GM19043 (cell line): ENCODE measurements at regions not wholly inside any gene's neighbourhood (a gene's known extent, or its start where the extent isn't known, plus 50 kb on each side); places are given as distances from the start of the nearest gene placed in this dataset.

ENCODE experiments used
- ATAC-seq: cut with Tn5 transposase; IDR thresholded peaks from one replicate; pipeline ENCODE4 v1.9.1; 2021; ENCODE audit warnings: low read depth; ENCODE audit not compliant: unreplicated experiment

DNA sequence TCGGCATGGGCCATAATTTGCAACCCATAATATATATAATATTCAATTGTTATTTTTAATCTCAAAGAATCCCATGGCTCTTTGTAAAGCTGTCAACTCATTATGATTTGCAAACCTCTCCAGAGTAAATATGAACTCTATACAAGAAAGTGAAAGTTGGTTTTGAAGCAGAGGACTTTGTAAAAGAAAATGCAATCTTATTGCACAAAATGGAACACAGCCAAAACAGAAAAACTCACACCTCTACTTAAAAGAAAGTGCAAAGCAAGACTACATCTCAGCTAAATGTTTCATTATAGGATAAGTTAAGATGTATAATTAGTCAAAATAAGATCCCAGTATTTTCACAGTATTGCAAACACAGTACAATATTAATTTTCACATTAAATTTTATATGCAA, 111.2 kb upstream of the FLRT2 start:
- no peak for ATAC-seq

DNA sequence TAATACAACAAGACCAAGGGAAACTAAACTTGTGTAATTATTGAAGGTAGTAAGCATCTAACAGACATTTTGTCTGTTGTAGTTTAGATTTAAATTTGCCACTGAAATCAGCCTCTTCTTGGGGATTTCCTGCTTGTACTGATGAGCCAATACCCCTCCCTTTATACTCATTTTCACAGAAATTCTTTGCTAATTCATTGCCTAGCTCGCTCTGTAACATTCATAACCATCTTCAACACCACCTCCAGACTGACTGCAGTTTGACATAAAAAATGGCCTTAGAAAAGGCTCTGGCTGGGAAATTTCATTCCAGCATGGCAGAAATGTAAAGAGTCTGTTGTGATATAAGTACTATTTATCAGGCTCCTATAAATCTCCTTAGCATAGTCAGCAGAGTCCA, 109.7 kb upstream of the FLRT2 start:
- ATAC-seq: no peak

DNA sequence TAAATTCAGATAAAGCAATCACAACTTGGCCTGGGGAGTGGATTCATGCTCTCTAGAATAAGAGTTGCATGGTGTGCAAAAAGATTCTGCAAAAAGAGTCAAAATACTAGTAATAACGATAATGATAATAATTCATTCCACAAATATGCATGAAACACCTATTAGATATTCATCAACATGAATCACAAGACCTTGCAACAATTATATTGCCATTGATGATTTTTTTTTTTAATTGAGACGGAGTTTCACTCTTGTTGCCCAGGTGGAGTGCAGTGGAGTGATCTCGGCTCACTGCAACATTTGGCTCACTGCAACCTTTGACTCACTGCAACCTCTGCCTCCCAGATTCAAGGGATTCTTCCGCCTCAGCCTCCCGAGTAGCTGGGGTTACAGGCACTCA, 109.2 kb upstream of the FLRT2 start:
- no peak for ATAC-seq

DNA sequence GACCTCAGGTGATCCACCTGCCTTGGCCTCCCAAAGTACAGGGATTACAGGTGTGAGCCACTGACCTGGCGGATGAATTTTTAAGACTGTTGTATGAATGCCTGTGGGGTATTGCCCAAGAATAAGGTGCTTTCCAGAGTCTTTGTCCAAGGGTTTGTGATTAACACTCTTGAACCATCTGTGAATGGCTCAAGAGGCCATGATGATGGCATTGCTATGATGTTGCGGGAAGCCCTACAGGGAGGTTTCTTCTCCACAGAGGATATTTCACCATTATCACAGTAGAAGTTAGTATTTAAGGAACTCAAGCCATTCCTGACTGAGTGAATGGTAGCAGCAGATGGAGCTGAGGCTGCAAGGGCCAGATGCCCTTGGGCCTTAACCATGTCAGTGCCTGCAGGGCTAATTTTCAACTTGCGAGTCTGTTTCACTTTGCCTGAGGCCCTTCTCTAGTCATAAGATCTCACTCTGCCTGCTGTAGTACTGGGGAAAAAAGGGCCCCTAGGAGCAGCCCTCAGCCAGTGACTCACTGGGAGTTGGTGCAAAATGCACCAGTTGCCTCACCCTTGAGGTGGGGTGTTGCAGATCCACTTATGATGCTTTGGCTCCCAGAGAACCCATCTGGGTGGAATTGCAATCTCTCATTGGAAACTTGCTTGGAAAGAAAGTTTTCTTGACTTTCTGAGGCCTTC, 108.6 kb upstream of the FLRT2 start:
- ATAC-seq: no peak

DNA sequence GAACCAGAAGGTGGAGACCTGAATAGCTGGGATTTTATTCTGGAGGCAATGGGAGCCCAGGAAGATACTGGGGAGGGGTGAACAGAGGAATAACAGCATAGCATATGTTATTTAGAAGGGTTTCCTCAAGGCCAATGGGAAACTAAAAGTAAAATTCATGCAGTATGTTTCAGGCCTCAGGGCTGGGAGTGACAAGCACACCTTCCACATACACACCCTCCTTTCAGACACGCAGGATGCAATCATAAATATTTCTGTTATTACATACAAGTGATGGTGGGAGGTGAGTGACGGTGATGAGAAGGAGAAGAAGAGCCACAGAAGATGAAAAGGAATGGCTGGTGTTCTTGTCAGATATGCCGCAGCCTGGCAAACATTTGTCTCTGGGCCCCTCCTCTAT, 106.1 kb upstream of the FLRT2 start:
- ATAC-seq: no peak

DNA sequence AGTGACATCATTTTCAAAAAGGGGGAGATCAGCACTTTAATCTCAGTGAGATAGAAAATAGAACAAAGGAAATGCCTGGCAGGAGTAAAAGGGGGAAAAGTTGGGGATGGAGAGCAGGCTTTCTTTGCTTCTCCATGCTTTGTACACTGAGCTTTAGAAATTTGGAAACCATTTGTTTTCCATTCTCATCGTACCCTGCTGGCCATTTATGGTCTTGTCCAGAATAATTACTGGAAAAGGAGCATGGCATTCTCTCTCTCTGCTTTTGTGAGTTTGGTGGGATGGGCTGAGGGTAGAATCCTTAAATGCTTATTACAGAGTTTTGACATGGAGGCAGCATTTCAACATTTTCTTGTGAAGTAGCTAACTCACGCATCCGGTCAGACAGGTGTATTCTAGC, 104.4 kb upstream of the FLRT2 start:
- ATAC-seq: no peak

DNA sequence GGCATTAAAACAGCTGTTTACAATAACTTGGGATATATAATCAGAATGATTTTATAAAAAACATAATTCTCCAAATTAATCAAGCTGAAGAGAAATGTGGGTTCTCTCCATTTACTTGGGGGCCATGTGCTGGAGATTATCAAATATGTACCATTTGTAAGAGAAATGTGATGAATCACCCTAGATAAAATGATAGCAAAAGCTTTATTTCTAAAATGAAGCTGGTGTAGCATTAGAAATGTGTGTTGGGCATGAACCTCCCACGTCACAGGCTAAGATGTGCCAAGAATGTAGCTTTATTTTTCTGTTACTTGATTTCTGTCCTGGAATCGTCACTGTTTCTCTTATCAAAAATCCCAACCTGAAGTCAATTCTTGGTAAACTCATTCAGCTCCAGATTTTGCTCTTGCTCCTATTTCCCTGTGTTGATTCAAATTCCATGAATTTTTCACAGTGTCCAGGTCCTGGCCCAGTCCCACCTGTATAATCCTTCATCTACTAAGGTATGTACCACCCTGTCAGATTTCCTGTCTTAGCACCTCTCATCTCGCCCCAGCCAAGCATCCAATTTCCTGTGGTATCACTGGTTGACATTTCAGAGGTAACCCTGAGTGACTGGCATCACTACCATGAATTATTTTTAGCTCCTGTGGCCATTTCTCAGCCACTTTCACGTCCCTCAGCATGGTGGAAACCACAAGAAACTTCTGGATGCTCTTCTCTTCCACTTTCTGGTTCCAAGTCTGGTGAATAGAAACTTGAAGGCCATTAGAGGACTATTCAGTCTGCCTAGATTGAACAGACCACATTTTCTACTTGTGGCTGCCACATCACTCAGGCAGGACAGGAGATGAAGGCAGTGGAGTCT, 103.6 kb upstream of the FLRT2 start:
- no peak for ATAC-seq

DNA sequence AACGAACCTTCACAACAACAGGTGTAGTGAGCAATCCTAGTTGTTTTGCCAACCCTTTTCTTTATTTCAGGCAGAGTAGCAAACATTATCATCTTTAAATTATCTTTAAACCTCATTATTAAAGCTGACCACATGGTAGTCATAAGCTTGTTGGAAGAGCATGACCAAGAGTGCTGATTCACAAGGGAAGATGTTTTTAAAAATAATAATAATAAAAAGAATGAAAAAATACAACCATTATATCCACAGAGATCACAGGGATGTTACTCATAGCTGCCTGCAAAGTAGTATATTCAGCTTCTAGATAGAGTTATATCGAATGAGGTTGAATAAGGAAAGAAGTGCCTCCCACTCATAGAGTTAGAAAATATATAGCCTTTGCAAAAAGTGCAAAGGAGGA, 101.0 kb upstream of the FLRT2 start:
- no peak for ATAC-seq

DNA sequence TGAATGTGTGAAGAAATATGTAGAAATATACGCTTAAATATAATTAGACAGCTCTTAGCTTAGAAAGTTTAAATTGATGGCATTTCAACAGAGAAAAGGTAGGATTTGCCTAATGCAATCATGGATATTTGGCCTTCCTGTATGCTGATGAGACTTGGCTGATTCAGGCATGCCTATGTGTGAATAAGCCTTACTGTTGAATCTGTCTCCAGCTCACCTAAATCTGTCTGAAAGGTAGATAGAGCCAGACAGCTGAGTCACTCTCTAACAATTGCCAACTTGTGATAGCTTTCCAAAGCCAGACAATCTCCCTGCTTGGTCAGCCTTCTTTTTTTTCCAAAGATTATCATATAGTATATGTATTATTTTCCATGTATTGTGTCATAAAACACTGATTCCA, 92.8 kb upstream of the FLRT2 start:
- ATAC-seq: no peak

DNA sequence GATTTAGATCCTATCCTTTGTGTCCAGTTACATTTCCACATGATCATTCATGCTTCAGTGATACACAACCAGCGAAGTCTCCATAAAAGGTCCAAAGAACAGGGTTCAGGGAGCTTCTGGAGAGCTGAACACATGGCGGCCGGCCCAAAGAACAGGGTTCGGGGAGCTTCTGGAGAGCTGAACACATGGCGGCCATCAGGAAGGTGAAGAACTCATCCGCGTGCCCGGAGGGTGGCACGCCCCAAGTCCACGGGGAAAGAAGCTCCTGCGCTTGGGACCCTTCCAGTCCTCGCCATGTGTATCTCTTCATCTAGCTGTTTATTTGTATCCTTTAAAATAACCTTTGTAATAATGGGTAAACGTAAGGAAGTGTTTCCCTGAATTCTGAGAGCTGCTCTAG, 91.9 kb upstream of the FLRT2 start:
- ATAC-seq: no peak

DNA sequence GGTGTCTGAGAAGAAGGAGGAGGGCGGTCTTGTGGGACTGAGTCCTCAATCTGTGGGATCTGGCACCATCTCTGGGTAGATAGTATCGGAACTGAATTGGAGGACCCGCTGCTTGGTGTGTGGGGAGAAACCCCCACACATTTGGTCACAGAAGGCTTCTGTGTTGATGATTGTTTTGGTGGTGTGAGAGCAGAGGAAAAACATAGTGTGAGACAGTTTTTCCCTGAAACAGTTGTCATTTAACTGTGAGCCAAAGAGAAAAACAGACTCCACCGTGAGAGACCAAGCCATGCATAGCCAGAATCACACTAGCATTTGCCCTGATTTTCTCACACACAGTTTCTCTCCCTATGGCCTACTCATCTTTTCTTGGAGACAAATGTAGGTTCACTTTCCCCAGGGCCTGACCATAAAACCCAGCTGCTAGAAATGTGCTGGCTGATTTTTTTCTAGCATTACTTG, 91.4 kb upstream of the FLRT2 start:
- ATAC-seq: no peak

DNA sequence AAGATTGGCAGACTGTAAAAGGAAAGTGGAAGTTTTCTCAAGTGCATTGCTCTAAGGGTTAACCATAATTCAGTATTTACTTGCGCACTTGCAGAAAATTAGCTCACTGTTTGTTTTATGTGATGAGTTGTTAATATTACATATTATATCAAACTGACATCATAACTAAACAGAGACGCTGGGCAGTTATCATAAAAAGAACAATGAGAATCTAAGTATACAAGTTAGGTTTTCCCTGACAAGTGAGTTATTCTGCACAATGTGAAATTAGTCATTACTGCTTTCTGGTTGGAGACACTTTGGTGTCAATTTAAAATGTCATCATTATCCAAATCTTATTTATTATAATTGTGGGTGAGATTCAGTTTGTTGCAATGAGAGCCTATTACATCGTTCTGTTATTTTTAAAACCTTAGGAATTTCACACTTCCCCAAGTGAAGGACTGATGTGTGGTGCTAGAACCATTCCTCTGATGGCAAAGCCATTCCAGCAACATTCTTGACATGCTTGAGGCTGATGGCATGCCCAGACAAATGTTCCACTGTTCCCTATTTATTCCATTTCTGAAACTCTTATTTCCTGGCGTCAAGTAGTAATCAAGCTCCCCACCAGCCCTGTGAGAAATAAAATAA, 90.1 kb upstream of the FLRT2 start:
- ATAC-seq: no peak

DNA sequence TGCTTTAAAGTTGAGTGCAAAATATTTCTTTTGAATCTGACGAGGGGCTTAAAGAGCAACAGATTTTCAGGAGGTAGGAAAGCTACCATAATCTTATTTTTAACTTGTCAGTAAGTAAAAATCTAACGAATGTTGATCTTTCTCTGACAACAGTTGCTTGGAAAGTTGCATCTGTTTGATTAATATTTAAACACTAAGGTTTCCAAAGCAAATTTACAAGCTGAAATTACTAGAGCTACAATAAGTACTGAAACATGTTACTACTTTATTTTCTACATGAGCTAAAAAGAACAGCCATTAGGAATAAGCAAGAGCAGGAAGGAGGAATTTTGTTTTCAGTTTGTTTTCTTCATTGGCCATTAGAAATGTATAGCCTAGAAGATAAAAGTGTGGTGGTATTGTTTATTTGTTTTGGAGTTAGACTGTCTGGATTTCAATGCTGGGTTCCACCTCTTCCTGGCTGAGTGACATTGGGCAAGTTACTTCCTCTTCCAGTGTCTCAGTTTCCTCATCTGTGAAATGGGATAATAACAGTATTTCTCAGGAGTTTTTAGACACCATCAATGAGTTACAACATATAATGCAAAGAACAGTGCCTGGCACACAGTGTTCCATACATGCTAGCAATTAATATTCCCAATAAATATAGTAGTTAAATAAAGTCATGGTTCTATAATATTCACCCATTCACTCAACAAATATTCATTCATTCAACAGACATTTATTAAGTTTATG, 87.9 kb upstream of the FLRT2 start:
- ATAC-seq: no peak

DNA sequence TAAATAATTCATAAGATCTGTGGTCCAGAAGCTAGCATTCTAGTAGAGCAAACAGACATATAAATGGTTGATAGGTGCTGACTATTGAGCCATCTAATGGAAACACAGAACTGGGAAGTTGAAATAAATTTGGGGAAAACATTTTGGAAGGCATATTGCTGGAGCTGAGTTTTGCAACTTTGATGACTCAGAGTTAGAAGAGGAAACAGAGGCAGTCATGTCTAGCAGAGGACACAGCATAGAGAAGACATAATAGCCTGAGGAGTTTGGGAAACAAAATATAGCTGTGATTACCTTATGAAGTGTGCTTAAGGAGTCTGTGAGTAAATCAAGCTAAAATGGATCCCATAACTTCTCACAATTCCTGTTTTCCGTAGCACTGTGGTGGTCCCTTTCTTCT, 86.9 kb upstream of the FLRT2 start:
- no peak for ATAC-seq

DNA sequence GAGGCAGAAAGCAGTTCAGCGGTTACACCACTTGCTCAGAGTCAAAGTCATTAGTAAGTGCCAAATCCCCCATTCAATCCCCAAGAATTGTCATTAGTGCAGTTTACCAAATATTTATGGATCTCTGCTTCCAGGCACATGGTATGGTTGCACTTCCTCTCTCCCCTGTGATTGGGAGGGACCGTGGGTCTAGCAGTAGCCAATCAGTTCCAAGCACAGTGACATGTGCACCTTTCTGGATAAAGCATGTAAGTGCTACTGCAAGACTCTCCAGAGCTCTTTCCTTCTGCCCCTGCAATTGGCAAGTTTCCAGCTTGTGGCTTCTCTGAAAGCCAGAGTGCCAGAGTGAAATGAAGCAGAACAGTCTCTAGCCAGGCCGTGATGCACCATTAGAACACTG, 85.3 kb upstream of the FLRT2 start:
- ATAC-seq: no peak

DNA sequence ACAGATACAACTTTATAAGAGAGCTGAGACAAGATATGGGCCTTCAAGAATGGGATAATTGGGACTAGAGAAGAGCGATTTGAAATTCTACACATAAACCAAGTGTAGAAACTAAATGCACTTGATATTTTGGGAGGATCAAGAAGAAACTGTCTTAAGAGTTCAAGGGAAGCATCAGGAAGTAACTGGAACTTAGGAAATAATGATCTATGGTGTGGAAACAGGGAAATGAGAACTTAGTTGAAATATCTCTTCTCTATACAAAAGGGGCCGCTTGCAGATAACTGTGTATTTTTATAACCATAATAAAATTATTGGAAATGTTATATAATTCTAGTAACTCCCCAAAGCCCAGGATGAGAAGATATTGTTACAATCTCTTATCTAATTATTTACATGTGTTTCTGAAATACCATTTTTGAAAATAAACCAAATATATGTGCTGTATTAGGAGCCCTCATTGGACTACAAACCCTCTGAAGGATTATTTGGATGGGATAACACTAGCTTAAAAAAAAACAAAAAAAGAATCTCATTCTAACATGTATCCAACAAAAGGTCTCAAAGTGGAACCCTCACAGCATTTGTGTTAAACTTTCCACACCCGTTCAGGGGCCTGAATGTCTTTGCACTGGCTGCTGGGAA, 84.7 kb upstream of the FLRT2 start:
- no peak for ATAC-seq

DNA sequence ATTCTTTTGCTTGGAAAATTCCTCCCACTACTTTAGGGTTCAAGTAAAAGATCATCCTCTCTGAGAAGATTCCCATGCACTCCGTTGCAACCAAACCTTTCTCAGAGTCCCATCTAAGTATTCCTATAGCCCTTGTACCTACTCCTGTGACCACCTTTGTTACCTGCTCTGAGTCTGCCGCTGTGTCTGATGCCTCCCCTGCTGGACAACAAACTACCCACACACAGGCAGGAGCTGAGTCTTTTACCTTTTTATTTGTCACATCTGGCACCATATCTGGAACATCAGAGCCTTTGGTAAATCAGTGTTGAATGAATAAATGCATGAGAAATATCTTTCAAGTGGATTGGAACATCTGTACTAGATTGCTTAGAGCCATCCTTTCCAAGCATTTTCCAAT, 82.1 kb upstream of the FLRT2 start:
- ATAC-seq: no peak

DNA sequence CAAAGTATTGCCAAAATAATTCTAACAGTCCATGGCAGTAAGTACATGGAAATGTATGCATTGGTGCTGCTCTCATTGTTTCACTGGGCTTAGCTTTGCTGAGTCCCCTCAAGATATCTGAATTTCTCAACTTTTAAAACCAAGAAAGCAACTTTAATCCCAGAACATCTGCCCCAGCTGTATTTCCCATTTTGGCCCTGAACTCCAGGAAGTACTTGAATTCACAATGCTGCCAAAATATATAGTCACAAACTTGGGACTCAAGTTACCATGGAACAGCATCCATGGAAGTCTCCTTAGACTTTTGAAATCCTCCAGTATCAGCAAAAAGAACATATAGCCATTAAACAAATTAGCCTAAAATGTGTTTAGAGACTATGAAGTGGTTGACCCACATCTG, 78.5 kb upstream of the FLRT2 start:
- no peak for ATAC-seq

DNA sequence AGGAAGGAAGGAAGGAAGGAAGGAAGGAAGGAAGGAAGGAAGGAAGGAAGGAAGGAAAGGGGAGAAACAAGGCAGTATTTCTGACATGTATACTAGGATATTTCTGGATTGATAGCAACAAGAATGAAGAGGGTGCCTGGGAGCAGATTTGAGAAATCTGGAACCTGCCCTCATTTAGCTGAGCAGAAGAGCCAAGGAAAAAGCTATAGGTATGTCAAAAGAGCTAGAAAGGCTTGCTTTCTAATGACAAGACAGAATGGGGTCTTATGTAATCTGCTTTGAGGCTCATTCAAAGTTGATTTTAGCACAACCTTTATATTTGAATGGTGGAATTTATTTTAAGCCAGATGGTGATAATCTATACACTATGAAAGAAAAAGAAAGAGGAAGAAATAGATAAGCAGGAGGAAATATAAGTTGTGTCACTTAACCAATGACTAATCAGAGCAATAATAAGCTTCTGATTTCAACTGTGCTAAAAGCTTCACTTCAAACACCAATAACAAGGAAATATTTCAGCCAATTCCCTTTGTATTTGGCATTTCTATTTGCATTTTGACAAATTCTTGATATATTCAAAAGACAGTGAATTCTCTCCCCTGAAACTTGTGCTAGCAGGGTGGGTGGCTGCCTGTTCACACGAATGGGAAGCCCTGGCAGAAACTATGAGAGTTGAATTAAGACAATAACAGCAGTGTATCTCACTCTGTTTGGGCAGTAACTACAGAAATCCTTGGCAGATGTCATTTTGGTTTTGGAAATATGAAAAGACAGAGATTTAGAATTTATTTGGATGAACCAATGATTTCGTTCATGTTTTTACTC, 76.3 kb upstream of the FLRT2 start:
- no peak for ATAC-seq
